ENCODE measurements at regions not wholly inside any gene's neighbourhood (a gene's known extent, or its start where the extent isn't known, plus 50 kb on each side); places are given as distances from the start of the nearest gene placed in this dataset.

- TF ChIP-seq FOXP1 (IDR thresholded peaks at IDR 0.05) (no peak), FOXP1 (CRISPR knock-in tag; IDR thresholded peaks at IDR 0.05) (no peak), ZBTB10 (CRISPR knock-in tag; IDR thresholded peaks at IDR 0.05; ENCODE audit: borderline replicate concordance) (no peak), NR2F1 (CRISPR knock-in tag; IDR thresholded peaks at IDR 0.05) (no peak), NFE2L1 (CRISPR knock-in tag; IDR thresholded peaks at IDR 0.05; ENCODE audit: borderline replicate concordance) (no peak), ZNF550 (CRISPR knock-in tag; IDR thresholded peaks at IDR 0.05; ENCODE audit: borderline replicate concordance) (no peak), NFYB (CRISPR knock-in tag; IDR thresholded peaks at IDR 0.05) (no peak), GZF1 (CRISPR knock-in tag; IDR thresholded peaks at IDR 0.05) (no peak), ZNF317 (CRISPR knock-in tag; IDR thresholded peaks at IDR 0.05) (no peak), ZNF234 (CRISPR knock-in tag; conservative IDR thresholded peaks at IDR 0.05) (no peak), KAT2B (IDR thresholded peaks at IDR 0.05; ENCODE audit: borderline replicate concordance, low read depth, low read length) (no peak), PLRG1 (conservative IDR thresholded peaks at IDR 0.05) (no peak)
Observed at GRCh38 chr18:72261590-72261989, 282.6 kb downstream of the CBLN2 start.

All from HepG2 (cell line).